ENCODE measurements at regions not wholly inside any gene's neighbourhood (a gene's known extent, or its start where the extent isn't known, plus 50 kb on each side); places are given as distances from the start of the nearest gene placed in this dataset.

GRCh38 chr19:31559494-31559893, 210.3 kb upstream of the TSHZ3 start:
- TF ChIP-seq CTCF (conservative IDR thresholded peaks at IDR 0.05) (no peak), ZFX (IDR thresholded peaks at IDR 0.05) (no peak)

Data from C4-2B (cell line).